WI38 (cell line): ENCODE measurements at regions not wholly inside any gene's neighbourhood (a gene's known extent, or its start where the extent isn't known, plus 50 kb on each side); places are given as distances from the start of the nearest gene placed in this dataset.

Experiments used
- H3K4me3 ChIP-seq: 2 replicates; pipeline ENCODE4 v1.5.1; 2011; ENCODE audit warnings: low read depth, mild to moderate bottlenecking, control low read depth, low read length
- CTCF ChIP-seq: IDR thresholded peaks from 2 replicates; pipeline ENCODE4 v1.5.1; 2012; ENCODE audit warnings: low read depth, mild to moderate bottlenecking, control low read depth, low read length

GRCh38 chr9:80836013-80836412 is 853.3 kb downstream of the TLE1 start:
- no peak for TF ChIP-seq CTCF

GRCh38 chr9:80831751-80832150 is 857.6 kb downstream of the TLE1 start:
- no peak for TF ChIP-seq CTCF

More at GRCh38 chr9:80836013-80836412, 853.3 kb downstream of the TLE1 start:
- no peak overlapping the region for H3K4me3 ChIP-seq

GRCh38 chr9:80811656-80812055 is 877.7 kb downstream of the TLE1 start:
- no peak for TF ChIP-seq CTCF
- H3K4me3 ChIP-seq, result no peak overlapping the region

More at GRCh38 chr9:80831751-80832150, 857.6 kb downstream of the TLE1 start:
- no peak overlapping the region for H3K4me3 ChIP-seq

- no peak overlapping the region for H3K4me3 ChIP-seq
- no peak for TF ChIP-seq CTCF
These were observed 878.3 kb downstream of the TLE1 start for GRCh38 chr9:80811003-80811402.

- H3K4me3 ChIP-seq, result no peak overlapping the region
- TF ChIP-seq CTCF, result no peak
These were observed 882.7 kb downstream of the TLE1 start for GRCh38 chr9:80806671-80807070.

GRCh38 chr9:80804873-80805272 is 884.5 kb downstream of the TLE1 start:
- no peak overlapping the region for H3K4me3 ChIP-seq
- TF ChIP-seq CTCF, result no peak

GRCh38 chr9:80797831-80798688 is 891.3 kb downstream of the TLE1 start:
- TF ChIP-seq CTCF, result no peak

More at GRCh38 chr9:80797831-80798688, 891.3 kb downstream of the TLE1 start:
- H3K4me3 ChIP-seq, result no peak overlapping the region
